HCT116 (cell line): ENCODE measurements at regions not wholly inside any gene's neighbourhood (a gene's known extent, or its start where the extent isn't known, plus 50 kb on each side); places are given as distances from the start of the nearest gene placed in this dataset.

Experiments used
- ATAC-seq: fragments of 200-7000 bp; cut with Tn5 transposase; 2 replicates; pipeline ENCODE4 v1.9.1; 2020; ENCODE audit warnings: mild to moderate bottlenecking, moderate library complexity
- BruUV-seq: library from RNA; stranded (reverse); fragments of 400-500 nt; replicated peaks from 2 replicates; lab custom pipeline; 2021; lab: Mats Ljungman, UMichigan
- CTCF ChIA-PET: fragments of 300-600 bp; sonication (Branson Sonifier 250); formaldehyde crosslinking; loops from one replicate; lab custom pipeline; 2021; ENCODE audit warnings: antibody characterized with exemption; lab: Charles Lee
- POLR2A ChIA-PET: fragments of 300-600, 350-600 bp; sonication (Branson Sonifier 250); formaldehyde crosslinking; loops from one replicate; lab custom pipeline; 2021; ENCODE audit warnings: antibody characterized with exemption; lab: Charles Lee
- RAD21 ChIA-PET, 2 experiments: fragments of 300-600 bp; sonication (Branson Sonifier 250); formaldehyde crosslinking; loops; one replicate each; lab custom pipeline; 2023; ENCODE audit warnings: low total read pairs in 2 of 2; ENCODE audit not compliant: uncharacterized antibody in 2 of 2, unreplicated experiment in 2 of 2, low non-redundant PET in 1 of 2; lab: Charles Lee
- DNase-seq: peaks from one replicate; pipeline ENCODE4 v3.0.0-alpha.2; 2010; ENCODE audit warnings: low read depth, low spot score
- H2AFZ ChIP-seq: fragments of 200-600 bp; shearing (Covaris generic), sonication (generic); 2 replicates; pipeline ENCODE4 v1.6.1; 2017; ENCODE audit warnings: low read depth, mixed run types, mixed read lengths, antibody characterized with exemption, low read length; ENCODE audit not compliant: poor library complexity, severe bottlenecking
- H3K27ac ChIP-seq: 2 replicates; pipeline ENCODE4 v1.5.1; 2012; ENCODE audit warnings: low read depth, low read length
- H3K27me3 ChIP-seq: fragments of 200-600 bp; sonication (generic); 2 replicates; pipeline ENCODE4 v1.6.1; 2016; ENCODE audit warnings: mixed run types, low read length, mixed read lengths; ENCODE audit not compliant: insufficient read depth
- H3K36me3 ChIP-seq, 2 experiments: fragments of 200-500 bp in 1 of 2; fragments of 200-600 bp in 1 of 2; sonication (Bioruptor generic) in 1 of 2; sonication (generic) in 1 of 2; 2 replicates each; pipeline versions ENCODE4 v1.5.1 to v1.6.1; 2014 to 2016; ENCODE audit warnings: low read length in 2 of 2, inconsistent platforms in 1 of 2, mixed read lengths in 1 of 2, mixed run types in 1 of 2; ENCODE audit not compliant: insufficient read depth in 2 of 2, control insufficient read depth in 1 of 2
- H3K4me1 ChIP-seq, 2 experiments: fragments of 200-600 bp in 1 of 2; sonication (generic) in 1 of 2; 2 replicates each; pipeline versions ENCODE4 v1.5.1 to v1.6.1; 2012 to 2017; ENCODE audit warnings: low read length in 2 of 2, inconsistent platforms in 1 of 2, mild to moderate bottlenecking in 1 of 2, mixed read lengths in 1 of 2, mixed run types in 1 of 2, moderate library complexity in 1 of 2; ENCODE audit not compliant: insufficient read depth in 2 of 2, control insufficient read depth in 1 of 2
- H3K4me2 ChIP-seq: fragments of 200-600 bp; sonication (generic); 2 replicates; pipeline ENCODE4 v1.6.1; 2017; ENCODE audit warnings: mixed run types, low read length, mixed read lengths
- H3K4me3 ChIP-seq, 2 experiments: fragments of 200-600 bp in 1 of 2; sonication (generic) in 1 of 2; replicated peaks in 1 of 2; 2 replicates each; pipeline ENCODE4 v1.5.1; 2011 to 2016; ENCODE audit warnings: low read length in 2 of 2, control low read depth in 1 of 2, low read depth in 1 of 2, mild to moderate bottlenecking in 1 of 2, mixed read lengths in 1 of 2, mixed run types in 1 of 2
- H3K79me2 ChIP-seq: fragments of 200-600 bp; sonication (generic); 2 replicates; pipeline ENCODE4 v1.6.1; 2017; ENCODE audit warnings: mild to moderate bottlenecking, mixed run types, low read length, moderate library complexity, mixed read lengths; ENCODE audit not compliant: insufficient read depth
- H3K9ac ChIP-seq: fragments of 200-600 bp; sonication (generic); 2 replicates; pipeline ENCODE4 v1.6.1; 2016; ENCODE audit warnings: low read length, mixed read lengths
- H3K9me2 ChIP-seq: fragments of 200-600 bp; sonication (generic), shearing (Covaris generic); 2 replicates; pipeline ENCODE4 v1.6.1; 2017; ENCODE audit warnings: mixed run types, mild to moderate bottlenecking, moderate library complexity; ENCODE audit not compliant: insufficient read depth
- H3K9me3 ChIP-seq, 2 experiments: fragments of 200-500 bp in 1 of 2; fragments of 200-600 bp in 1 of 2; sonication (Bioruptor generic) in 1 of 2; sonication (generic) in 1 of 2; 2 replicates each; pipeline ENCODE4 v1.6.1; 2014 to 2017; ENCODE audit warnings: low read length in 2 of 2, mixed read lengths in 2 of 2, inconsistent platforms in 1 of 2, low read depth in 1 of 2, mild to moderate bottlenecking in 1 of 2, mixed run types in 1 of 2, moderate library complexity in 1 of 2; ENCODE audit not compliant: control insufficient read depth in 1 of 2, insufficient read depth in 1 of 2
- H4K20me1 ChIP-seq: fragments of 200-600 bp; sonication (generic), shearing (Covaris generic); 2 replicates; pipeline ENCODE4 v1.6.1; 2017; ENCODE audit warnings: mixed run types, mild to moderate bottlenecking, moderate library complexity; ENCODE audit not compliant: insufficient read depth
- EGR1 ChIP-seq: IDR thresholded peaks from 2 replicates; pipeline ENCODE4 v1.6.1; 2012; ENCODE audit warnings: low read depth
- EZH2 ChIP-seq: fragments of 200-600 bp; sonication (generic); IDR thresholded peaks from 2 replicates; pipeline ENCODE4 v1.6.1; 2017; ENCODE audit warnings: antibody characterized with exemption, mixed run types
- JUND ChIP-seq: IDR thresholded peaks from 2 replicates; pipeline ENCODE4 v1.6.1; 2012
- POLR2A ChIP-seq: IDR thresholded peaks from 2 replicates; pipeline ENCODE4 v1.7.0; 2011; ENCODE audit warnings: borderline replicate concordance; ENCODE audit not compliant: insufficient read depth, insufficient read length; ENCODE audit errors: extremely low read depth
- POLR2AphosphoS5 ChIP-seq: IDR thresholded peaks from 2 replicates; pipeline ENCODE4 v1.6.1; 2011; ENCODE audit warnings: mild to moderate bottlenecking, low read depth, low read length, moderate library complexity
- REST ChIP-seq: IDR thresholded peaks from 2 replicates; pipeline ENCODE4 v1.6.1; 2012; ENCODE audit warnings: low read depth
- SP1 ChIP-seq: IDR thresholded peaks from 2 replicates; pipeline ENCODE4 v1.6.1; 2012; ENCODE audit warnings: low read depth
- SRF ChIP-seq: IDR thresholded peaks from 2 replicates; pipeline ENCODE4 v1.6.1; 2012; ENCODE audit warnings: low read depth
- TCF7L2 ChIP-seq: IDR thresholded peaks from 2 replicates; pipeline ENCODE4 v1.7.0; 2011; ENCODE audit warnings: borderline replicate concordance, inconsistent platforms; ENCODE audit not compliant: insufficient read depth, insufficient read length; ENCODE audit errors: extremely low read depth
- YY1 ChIP-seq: IDR thresholded peaks from 2 replicates; pipeline ENCODE4 v1.6.1; 2011; ENCODE audit warnings: low read length, low read depth, moderate library complexity, mild to moderate bottlenecking; ENCODE audit not compliant: insufficient replicate concordance; ENCODE audit errors: extremely low read depth
- ZFX ChIP-seq: fragments of 450-650 bp; IDR thresholded peaks from 2 replicates; pipeline ENCODE4 v1.6.1; 2017
- intact Hi-C: fragments of 100-400 bp; cut with micrococcal nuclease; formaldehyde crosslinking; loops from 2 replicates; pipeline ENCODE4 v1.10.0; 2022

- RAD21 ChIA-PET, result no interaction called here
- no peaks in the 10 kb centered on the region for H4K20me1 ChIP-seq
- no peak overlapping the region for H3K4me2 ChIP-seq
- TF ChIP-seq TCF7L2 (no peak), JUND (no peak), SP1 (no peak), REST (no peak), YY1 (no peak), SRF (no peak)
- POLR2A ChIA-PET, result no interaction called here
- H3K4me3 ChIP-seq, result no peak overlapping the region
- no peaks in the 10 kb centered on the region for H3K4me1 ChIP-seq
- DNase-seq (no peak), ATAC-seq (no peak)
- H3K9me2 ChIP-seq, result no peaks in the 10 kb centered on the region
- no peaks in the 10 kb centered on the region for H3K9me3 ChIP-seq
- H3K27me3 ChIP-seq, result no peaks in the 10 kb centered on the region
- H3K9ac ChIP-seq, result no peak overlapping the region
- no TSS peak for BruUV-seq
- no peaks in the 10 kb centered on the region for H3K79me2 ChIP-seq
- CTCF ChIA-PET, result no interaction called here
- intact Hi-C loops, result no loop called here
- no peak overlapping the region for H2AFZ ChIP-seq
- H3K36me3 ChIP-seq, result no peaks in the 10 kb centered on the region
- H3K27ac ChIP-seq, result no peak overlapping the region
Measured at GRCh38 chr5:89676634-89677033, 732.9 kb downstream of the CETN3 start.

GRCh38 chr5:89673019-89673418 lies 736.5 kb downstream of the CETN3 start:
- DNase-seq (no peak), ATAC-seq (no peak)
- ChIA-PET POLR2A (no interaction called here), RAD21 (no interaction called here), CTCF (no interaction called here)
- no peak overlapping the region for H3K27ac ChIP-seq
- no peak for TF ChIP-seq POLR2AphosphoS5
- no peak for TF ChIP-seq JUND
- no peak for TF ChIP-seq ZFX
- TF ChIP-seq EZH2, result no peak
- TF ChIP-seq POLR2A, result no peak
- TF ChIP-seq REST, result no peak
- no peak for TF ChIP-seq EGR1
- H3K9me2 ChIP-seq, result no peaks in the 10 kb centered on the region
- no peak overlapping the region for H2AFZ ChIP-seq
- no peak overlapping the region for H3K9ac ChIP-seq
- no peaks in the 10 kb centered on the region for H3K79me2 ChIP-seq
- H3K4me1 ChIP-seq, result no peaks in the 10 kb centered on the region
- no peak overlapping the region for H3K4me3 ChIP-seq
- H3K36me3 ChIP-seq, result no peaks in the 10 kb centered on the region
- intact Hi-C loops, result no loop called here
- H3K9me3 ChIP-seq, result no peaks in the 10 kb centered on the region
- no peaks in the 10 kb centered on the region for H3K27me3 ChIP-seq
- BruUV-seq, result no TSS peak
- H3K4me2 ChIP-seq, result no peak overlapping the region
- H4K20me1 ChIP-seq, result no peaks in the 10 kb centered on the region
